ENCODE measurements at regions not wholly inside any gene's neighbourhood (a gene's known extent, or its start where the extent isn't known, plus 50 kb on each side); places are given as distances from the start of the nearest gene placed in this dataset.

DNA sequence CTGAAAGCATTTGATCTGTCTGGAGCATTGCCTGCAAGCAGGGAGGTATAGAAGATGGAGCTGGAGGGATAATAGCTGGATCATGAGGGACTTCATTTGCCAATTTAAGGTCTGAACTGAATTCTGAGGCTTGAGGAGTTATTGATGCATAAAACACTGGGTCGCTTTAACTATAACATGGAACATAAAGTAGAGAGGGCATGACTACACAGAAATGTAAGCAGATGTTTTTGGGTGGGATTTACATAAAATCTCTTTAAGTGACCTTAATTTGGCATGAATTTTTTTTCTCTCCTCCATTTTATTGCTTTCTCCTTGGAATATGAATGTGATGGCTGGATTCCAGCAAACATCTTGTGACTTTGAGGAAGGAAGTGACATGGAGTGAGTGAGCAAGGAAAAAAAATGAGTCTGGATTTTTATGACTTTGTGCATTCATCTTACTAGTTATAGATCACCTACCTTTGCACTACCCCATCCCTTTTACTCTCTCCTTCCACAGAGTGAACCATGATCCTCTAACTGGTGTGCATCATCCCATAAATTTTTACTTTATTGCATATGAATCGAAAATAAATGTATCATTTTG, 356.0 kb downstream of the DUSP6 start:
- no peak for DNase-seq (ENCODE audit: low spot score)

DNA sequence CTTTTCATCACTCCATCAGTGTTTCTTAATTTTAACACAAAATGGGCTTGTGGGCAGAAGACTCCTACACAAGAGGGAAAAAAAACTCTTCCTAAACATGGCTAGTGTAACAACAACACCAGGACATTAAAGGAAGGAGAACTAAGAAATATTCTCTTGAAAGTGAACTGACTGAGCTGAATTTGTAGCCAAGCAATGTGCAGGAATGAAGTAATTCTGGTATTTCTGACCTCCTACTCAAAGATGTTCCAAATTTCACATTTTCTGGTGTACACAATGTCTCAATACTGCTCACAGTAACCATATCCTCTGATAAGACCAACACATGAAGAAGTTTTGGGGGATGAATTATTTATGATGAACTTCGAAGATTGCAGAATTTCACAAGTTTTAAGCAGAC, 357.3 kb downstream of the DUSP6 start:
- no peak for DNase-seq (ENCODE audit: low spot score)

GRCh38 chr12:88994537-88994936, 357.8 kb downstream of the DUSP6 start:
- DNase-seq (ENCODE audit: low spot score) = no peak

- DNase-seq (ENCODE audit: low spot score) = no peak
These were observed 358.6 kb downstream of the DUSP6 start for GRCh38 chr12:88993651-88994050.

DNA sequence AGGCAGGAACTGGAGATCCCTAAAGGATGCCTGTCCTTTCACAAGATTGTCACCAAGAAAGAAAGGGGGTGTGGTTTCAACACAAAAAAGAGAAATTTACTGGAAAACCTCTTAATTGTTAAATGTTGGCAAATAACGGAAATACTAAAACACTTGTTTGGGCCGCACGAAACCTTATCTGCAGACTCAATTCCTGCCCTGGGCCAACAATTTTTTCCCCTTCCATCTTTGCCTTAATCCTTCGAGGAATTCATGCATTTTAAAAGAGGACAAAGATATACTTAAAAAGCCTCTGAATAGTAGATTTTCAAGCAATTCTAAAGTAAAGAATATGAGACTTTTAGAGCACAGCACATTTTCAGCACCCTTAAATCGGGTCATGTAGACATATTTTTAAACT, 366.2 kb downstream of the DUSP6 start:
- no peak for DNase-seq (ENCODE audit: low spot score)

DNA sequence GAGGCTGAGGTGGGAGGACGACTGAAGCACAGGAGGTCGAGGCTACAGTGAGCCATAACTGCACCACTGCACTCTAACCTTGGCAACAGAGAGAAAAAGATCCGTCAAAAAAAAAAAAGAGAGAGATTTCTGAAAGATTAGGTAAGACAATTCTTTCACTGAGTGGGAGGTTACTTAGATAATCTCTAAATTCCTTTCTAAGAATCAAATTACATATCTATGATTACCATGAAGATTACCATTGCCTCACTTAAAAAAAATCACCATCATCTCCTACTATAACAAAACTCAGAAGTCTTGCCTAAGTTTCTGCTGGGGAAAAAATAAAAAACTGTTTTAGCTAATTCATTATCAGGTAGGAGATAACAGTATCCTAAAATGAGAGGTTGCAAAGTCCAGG, 366.7 kb downstream of the DUSP6 start:
- DNase-seq (ENCODE audit: low spot score) = no peak

DNA sequence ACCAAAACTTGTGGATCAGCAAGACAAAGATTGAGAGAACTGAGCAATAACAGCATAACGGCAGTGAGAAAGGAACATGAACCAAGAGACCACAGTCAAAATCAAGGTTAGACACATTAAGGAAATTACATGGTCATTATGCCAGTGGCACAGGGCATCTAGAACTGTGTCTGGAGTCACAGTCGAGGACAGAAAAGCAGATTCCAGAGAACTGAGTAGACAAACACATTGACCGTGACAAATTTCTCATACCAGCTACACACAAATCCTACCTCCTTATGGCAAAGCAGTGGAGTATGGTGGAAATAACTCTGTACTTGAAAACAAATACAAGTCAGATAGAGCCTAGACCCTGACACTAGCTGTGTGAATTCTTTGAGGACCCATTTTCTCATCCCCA, 367.3 kb downstream of the DUSP6 start:
- no peak for DNase-seq (ENCODE audit: low spot score)

GRCh38 chr12:88982694-88983093, 369.6 kb downstream of the DUSP6 start:
- DNase-seq (ENCODE audit: low spot score) = no peak

DNA sequence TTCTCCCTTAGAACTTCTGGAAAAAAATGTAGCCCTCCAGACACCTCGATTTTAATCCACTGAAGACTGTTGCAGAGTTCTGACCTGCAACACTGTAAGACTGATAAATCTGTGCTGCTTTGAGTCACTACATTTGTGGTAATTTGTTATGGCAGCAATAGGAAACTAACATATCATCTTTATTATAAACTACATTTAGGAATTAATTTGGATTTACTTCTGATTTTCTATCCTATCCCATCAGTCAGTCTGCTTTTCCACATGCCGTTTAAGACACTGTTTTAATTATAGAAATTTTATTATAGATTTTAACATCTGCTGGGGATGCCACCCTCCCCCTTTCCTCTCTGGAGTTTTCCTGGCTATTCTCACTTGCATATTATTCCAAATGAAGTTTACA, 375.2 kb downstream of the DUSP6 start:
- no peak for DNase-seq (ENCODE audit: low spot score)

GRCh38 chr12:88973998-88974397, 378.3 kb downstream of the DUSP6 start:
- no peak for DNase-seq (ENCODE audit: low spot score)

GRCh38 chr12:88970740-88971139, 381.6 kb downstream of the DUSP6 start:
- DNase-seq (ENCODE audit: low spot score) = no peak

DNA sequence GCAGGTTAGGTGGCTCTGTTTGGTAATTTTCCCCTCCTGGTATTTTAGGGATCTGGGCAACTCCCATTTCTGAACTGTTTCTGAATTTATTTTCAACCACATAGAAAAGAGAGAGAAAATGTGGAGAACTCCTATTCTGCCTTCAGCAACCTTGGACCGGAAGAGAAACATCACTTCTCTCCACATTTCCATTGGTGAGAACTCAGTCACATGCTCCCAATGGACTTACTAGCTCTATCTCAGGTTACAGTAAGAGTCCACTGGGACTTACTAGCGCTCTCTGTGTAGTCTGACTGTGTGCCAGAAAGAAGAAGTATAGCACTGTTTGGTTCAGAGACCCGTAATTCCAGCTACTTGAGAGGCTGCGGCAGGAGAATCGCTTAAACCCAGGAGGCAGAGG, 383.2 kb downstream of the DUSP6 start:
- no peak for DNase-seq (ENCODE audit: low spot score)

GRCh38 chr12:88960213-88960878, 380.1 kb upstream of the KITLG start:
- no peak for DNase-seq (ENCODE audit: low spot score)

GRCh38 chr12:88958946-88959345, 378.7 kb upstream of the KITLG start:
- no peak for DNase-seq (ENCODE audit: low spot score)

GRCh38 chr12:88958153-88958552, 377.9 kb upstream of the KITLG start:
- DNase-seq (ENCODE audit: low spot score) = no peak

DNA sequence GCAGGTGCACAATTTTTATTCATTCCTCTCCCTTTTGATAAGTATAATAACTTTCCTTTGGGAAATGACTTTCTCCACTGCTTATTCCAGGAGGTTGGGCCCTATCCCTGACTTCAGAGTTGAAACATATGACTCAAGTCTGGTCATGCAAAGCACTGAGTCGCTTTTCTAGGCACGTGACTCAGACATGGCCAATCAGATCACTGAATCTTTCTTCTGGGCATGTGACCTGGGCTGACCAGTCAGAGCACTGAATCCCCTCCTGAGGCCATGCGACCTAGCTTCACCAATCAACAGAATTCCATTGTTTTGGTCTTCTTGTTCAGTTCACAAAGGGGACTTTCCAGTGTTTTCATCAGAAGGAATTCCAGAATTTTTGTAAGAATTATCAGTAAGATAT, 377.1 kb upstream of the KITLG start:
- no peak for DNase-seq (ENCODE audit: low spot score)

DNA sequence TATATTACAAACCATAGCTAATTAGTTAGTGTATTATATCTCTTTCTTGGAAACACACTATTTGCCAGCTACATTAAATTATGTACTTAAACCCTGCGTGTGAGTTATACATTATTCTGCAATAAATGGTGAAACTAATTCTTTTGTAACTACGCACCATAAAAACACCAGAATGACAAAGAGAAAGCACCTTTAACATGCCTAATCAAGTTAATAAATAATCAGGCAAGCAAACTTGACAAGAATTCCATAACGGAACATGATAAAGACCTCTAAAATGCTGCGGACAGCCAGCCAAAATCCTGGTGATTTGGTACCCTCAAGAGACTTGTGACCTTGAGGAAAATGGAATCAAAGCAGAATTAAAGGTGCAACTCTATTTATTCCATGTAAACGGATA, 375.3 kb upstream of the KITLG start:
- DNase-seq (ENCODE audit: low spot score) = no peak

DNA sequence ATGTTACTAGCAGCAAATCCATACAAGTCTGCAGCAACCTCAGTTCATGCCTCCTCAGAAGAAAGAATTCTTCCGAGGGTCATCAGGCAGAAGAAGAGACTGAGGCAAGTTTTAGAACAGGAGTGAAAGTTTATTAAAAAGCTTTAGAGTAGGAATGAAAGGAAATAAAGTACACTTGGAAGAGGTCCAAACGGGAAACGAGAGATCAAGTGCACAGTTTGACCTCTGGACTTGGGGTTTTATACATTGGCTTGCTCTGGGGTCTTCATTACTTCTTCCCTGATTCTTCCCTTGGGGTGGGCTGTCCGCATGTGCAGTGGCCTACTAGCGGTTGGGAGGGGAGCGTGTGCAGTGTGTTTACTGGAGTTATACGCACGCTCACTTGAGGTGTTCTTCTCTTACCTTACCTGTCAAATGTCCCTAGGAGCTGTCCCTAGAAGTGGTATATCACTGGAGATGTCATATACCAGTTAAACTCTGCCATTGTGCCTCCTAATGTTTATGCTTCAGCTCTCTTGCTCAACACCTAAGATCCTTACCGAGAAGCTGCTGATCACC, 372.8 kb upstream of the KITLG start:
- DNase-seq (ENCODE audit: low spot score) = no peak

DNA sequence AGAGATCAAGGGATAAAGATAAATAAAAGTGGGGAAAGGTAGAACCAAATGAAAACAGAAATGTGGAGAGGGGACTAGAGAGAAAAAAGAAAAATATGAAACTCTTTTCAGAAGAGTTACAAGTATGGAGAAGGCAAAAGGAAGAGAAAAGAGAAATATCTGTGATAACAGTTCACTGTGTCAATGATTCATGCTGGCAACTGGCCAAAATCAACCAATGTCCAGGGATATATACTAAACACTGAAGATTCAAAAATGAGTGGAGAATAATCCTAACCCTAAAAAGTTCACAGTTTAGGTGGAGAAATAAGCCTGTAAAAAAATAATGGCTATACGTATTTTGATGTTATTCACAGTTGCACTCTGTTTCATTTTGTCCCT, 372.3 kb upstream of the KITLG start:
- DNase-seq (ENCODE audit: low spot score) = no peak

- DNase-seq (ENCODE audit: low spot score) = no peak
These were observed 371.7 kb upstream of the KITLG start for GRCh38 chr12:88951860-88952561.

- DNase-seq (ENCODE audit: low spot score) = no peak
These were observed 370.9 kb upstream of the KITLG start for GRCh38 chr12:88951177-88951576.

DNA sequence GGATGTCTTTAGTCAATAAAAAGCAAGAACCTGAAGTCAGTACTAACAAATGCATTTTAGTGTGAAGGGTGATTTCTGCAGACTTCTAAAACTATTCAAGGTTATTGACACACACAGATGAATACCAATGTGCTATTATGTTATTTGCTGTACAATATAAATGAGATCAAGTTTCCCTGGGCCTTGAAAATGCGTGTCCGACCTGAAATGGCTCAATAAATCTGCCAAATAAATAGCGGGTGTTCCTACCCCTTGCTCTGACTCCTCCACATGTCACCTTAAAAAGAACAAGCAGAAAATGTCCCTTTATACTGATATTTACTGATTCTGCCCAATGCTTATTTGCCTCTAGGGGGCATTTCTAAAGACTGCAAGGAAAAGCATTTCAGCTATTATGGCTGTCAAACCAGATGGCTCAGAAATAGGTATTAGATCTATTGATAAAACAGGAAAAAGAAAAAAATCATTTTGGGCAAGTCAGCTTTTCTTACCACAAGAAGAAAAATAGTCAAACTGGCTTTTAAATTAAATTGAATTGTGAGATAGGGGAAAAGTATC, 367.3 kb upstream of the KITLG start:
- DNase-seq (ENCODE audit: low spot score) = no peak

DNA sequence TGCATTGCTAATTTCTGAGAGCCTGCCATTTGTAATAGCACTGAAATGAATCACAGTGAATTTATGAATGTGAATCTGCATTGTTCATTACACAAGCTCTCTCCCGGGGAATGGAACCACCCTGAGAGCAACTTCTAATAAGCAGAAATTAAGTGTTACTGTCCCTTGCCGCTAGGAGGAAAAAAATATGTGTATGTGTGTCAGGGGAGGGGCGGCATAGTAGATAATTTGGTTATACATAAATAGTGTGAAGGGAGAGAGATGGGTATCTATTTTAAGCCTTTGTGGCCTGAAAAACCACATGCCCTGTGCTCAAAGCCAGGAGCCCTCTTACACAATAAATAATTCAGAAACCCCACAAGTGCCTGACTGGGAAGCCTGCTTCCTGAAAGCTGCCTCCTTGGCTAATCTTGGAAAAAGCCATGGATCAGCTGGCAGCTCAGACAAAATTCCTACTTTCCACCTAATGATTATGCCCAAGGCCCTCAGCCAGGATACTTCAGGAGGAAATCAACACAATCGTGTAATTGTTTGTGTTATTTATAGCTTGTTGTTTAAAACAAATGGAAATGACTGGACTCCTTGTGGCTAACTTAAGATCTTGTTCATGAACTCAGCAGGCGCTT, 366.2 kb upstream of the KITLG start:
- peak; percentile 22 for DNase-seq (ENCODE audit: low spot score)

Data from D341Med (cell line).